Endothelial cell of umbilical vein (primary cell): ENCODE measurements at regions not wholly inside any gene's neighbourhood (a gene's known extent, or its start where the extent isn't known, plus 50 kb on each side); places are given as distances from the start of the nearest gene placed in this dataset.

Experiments used
- BruUV-seq: library from RNA; stranded (reverse); fragments of 400-500 nt; replicated peaks from 2 replicates; lab custom pipeline; 2021; lab: Mats Ljungman, UMichigan
- CTCF ChIA-PET: fragments of 300-600, 350-600 bp; sonication (Branson Sonifier 250); formaldehyde crosslinking; loops from one replicate; lab custom pipeline; 2021; ENCODE audit warnings: antibody characterized with exemption, inconsistent platforms; lab: Charles Lee
- POLR2A ChIA-PET: fragments of 300-600, 350-600 bp; sonication (Branson Sonifier 250); formaldehyde crosslinking; loops from one replicate; lab custom pipeline; 2021; ENCODE audit warnings: antibody characterized with exemption, inconsistent platforms; lab: Charles Lee
- DNase-seq: peaks from one replicate; pipeline ENCODE4 v3.0.0-alpha.2; 2011; ENCODE audit warnings: low read depth, low spot score
- FAIRE-seq: peaks from 2 replicates; lab custom pipeline; 2011; peaks lifted over from hg19 to GRCh38; lab: Jason Lieb, UNC
- H2AFZ ChIP-seq: 2 replicates; pipeline ENCODE4 v1.6.0; 2012; ENCODE audit warnings: low read depth, low read length, control low read depth, inconsistent platforms
- H3K27ac ChIP-seq: 2 replicates; pipeline ENCODE4 v1.5.1; 2011; ENCODE audit warnings: low read depth, mild to moderate bottlenecking, control low read depth, low read length, moderate library complexity; ENCODE audit not compliant: insufficient read depth
- H3K27me3 ChIP-seq, 2 experiments: 2 replicates each; pipeline versions ENCODE4 v1.6.0 to v1.6.1; 2011; ENCODE audit warnings: low read length in 2 of 2, mixed read lengths in 1 of 2; ENCODE audit not compliant: control insufficient read depth in 2 of 2, insufficient read depth in 2 of 2
- H3K36me3 ChIP-seq, 2 experiments: 2 replicates in 1 of 2; 3 replicates in 1 of 2; pipeline ENCODE4 v1.5.1; 2011; ENCODE audit warnings: low read length in 2 of 2, mild to moderate bottlenecking in 1 of 2, moderate library complexity in 1 of 2; ENCODE audit not compliant: control insufficient read depth in 2 of 2, insufficient read depth in 2 of 2; ENCODE audit errors: extremely low read depth in 1 of 2
- H3K4me1 ChIP-seq: 3 replicates; pipeline ENCODE4 v1.5.1; 2011; ENCODE audit warnings: mild to moderate bottlenecking, low read length; ENCODE audit not compliant: control insufficient read depth, insufficient read depth; ENCODE audit errors: extremely low read depth
- H3K4me2 ChIP-seq: 2 replicates; pipeline ENCODE4 v1.6.1; 2011; ENCODE audit warnings: low read length, control low read depth, mixed read lengths; ENCODE audit not compliant: insufficient read depth
- H3K4me3 ChIP-seq, 3 experiments: fragments of 200-600 bp in 1 of 3; sonication (generic), shearing (Covaris generic) in 1 of 3; replicated peaks in 1 of 3; 2 replicates each; pipeline ENCODE4 v1.5.1; 2011 to 2016; ENCODE audit warnings: control low read depth in 3 of 3, low read length in 3 of 3, mild to moderate bottlenecking in 2 of 3, inconsistent platforms in 1 of 3, low read depth in 1 of 3, moderate library complexity in 1 of 3; ENCODE audit not compliant: insufficient read depth in 1 of 3
- H3K79me2 ChIP-seq: 2 replicates; pipeline ENCODE4 v1.6.0; 2012; ENCODE audit warnings: low read length, inconsistent platforms; ENCODE audit not compliant: control insufficient read depth, insufficient read depth
- H3K9ac ChIP-seq: replicated peaks from 2 replicates; pipeline ENCODE3; 2011; ENCODE audit warnings: low read length, control low read depth; ENCODE audit not compliant: insufficient read depth; ENCODE audit errors: extremely low read depth
- H3K9me1 ChIP-seq: replicated peaks from 3 replicates; pipeline ENCODE4 v1.6.0; 2011; ENCODE audit warnings: mild to moderate bottlenecking, low read length; ENCODE audit not compliant: control insufficient read depth, insufficient read depth; ENCODE audit errors: extremely low read depth
- H3K9me3 ChIP-seq: replicated peaks from 2 replicates; pipeline ENCODE4 v1.5.1; 2012; ENCODE audit warnings: low read length, inconsistent platforms; ENCODE audit not compliant: control insufficient read depth, insufficient read depth
- H4K20me1 ChIP-seq: replicated peaks from 2 replicates; pipeline ENCODE3; 2011; ENCODE audit warnings: mild to moderate bottlenecking, low read length; ENCODE audit not compliant: control insufficient read depth, insufficient read depth; ENCODE audit errors: extremely low read depth
- EZH2 ChIP-seq: IDR thresholded peaks from 2 replicates; pipeline ENCODE4 v1.6.1; 2012; ENCODE audit warnings: borderline replicate concordance, low read depth, mild to moderate bottlenecking, moderate library complexity, low read length, inconsistent platforms; ENCODE audit not compliant: severe bottlenecking
- FOS ChIP-seq: IDR thresholded peaks from 2 replicates; pipeline ENCODE4 v1.6.1; 2011; ENCODE audit warnings: mild to moderate bottlenecking, low read length, moderate library complexity, borderline replicate concordance; ENCODE audit not compliant: insufficient read depth
- GATA2 ChIP-seq: IDR thresholded peaks from 2 replicates; pipeline ENCODE4 v1.7.0; 2011; ENCODE audit warnings: low read depth, mild to moderate bottlenecking, moderate library complexity, mixed read lengths, low read length; ENCODE audit not compliant: insufficient read length, insufficient read depth
- JUN ChIP-seq: IDR thresholded peaks from 2 replicates; pipeline ENCODE4 v1.6.1; 2011; ENCODE audit warnings: borderline replicate concordance, low read depth; ENCODE audit not compliant: insufficient read length, insufficient read depth
- MYC ChIP-seq: IDR thresholded peaks from one replicate; pipeline ENCODE4 v1.6.1; 2011; ENCODE audit warnings: mild to moderate bottlenecking, low read depth, low read length
- POLR2A ChIP-seq: IDR thresholded peaks from 2 replicates; pipeline ENCODE4 v1.6.1; 2012; ENCODE audit warnings: low read depth, mild to moderate bottlenecking, control low read depth, low read length
- POLR2AphosphoS5 ChIP-seq: IDR thresholded peaks from 2 replicates; pipeline ENCODE4 v1.6.1; 2012; ENCODE audit warnings: low read depth, mild to moderate bottlenecking, control low read depth, low read length, moderate library complexity; ENCODE audit not compliant: insufficient read depth
- dilution Hi-C: fragments of 300-500 bp; cut with MboI; formaldehyde crosslinking; loops from one replicate; pipeline ENCODE4 v1.15.0; 2019; ENCODE audit warnings: low sequenced_read_pairs; ENCODE audit not compliant: extremely low pct_ligation_motif_present
- intact Hi-C: fragments of 100-400 bp; cut with micrococcal nuclease; formaldehyde crosslinking; loops from one replicate; pipeline ENCODE4 v1.10.0; 2022
- TF ChIP-seq, protein P1 (sequence below): IDR thresholded peaks from 2 replicates; pipeline ENCODE4 v1.6.1; 2011; ENCODE audit not compliant: insufficient read depth, insufficient read length
- TF ChIP-seq, protein P2 (sequence below), 2 donors: IDR thresholded peaks; 1 replicate in 1 of 2; 2 replicates in 1 of 2; pipeline ENCODE4 v1.5.1; 2011; ENCODE audit warnings: low read length in 2 of 2, mild to moderate bottlenecking in 2 of 2, moderate library complexity in 2 of 2, control low read depth in 1 of 2, inconsistent platforms in 1 of 2, low read depth in 1 of 2; ENCODE audit not compliant: insufficient read depth in 1 of 2; ENCODE audit errors: extremely low read depth in 1 of 2

DNA sequence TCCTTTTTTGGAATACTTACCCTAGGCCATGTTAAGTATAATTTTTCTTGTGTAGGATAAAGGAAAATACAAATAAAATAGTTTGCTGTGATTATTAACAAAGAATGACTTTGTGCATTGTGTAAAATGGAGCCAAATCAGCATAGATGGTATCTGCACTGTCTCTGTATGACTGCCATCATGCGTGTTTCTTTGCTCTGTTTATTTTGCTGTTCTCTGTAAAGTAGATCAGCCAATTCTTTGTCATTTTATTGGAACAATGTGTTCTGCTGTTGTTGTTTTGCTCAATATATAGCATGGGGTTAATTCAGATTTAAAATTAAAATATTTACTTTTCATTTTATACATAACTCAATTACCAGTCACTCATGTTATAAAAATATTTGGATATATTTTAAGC lies 181.3 kb upstream of the UBE2E3 start:
- POLR2A ChIA-PET: no interaction called here
- no peak for TF ChIP-seq POLR2AphosphoS5
- TF ChIP-seq, protein P1, sequence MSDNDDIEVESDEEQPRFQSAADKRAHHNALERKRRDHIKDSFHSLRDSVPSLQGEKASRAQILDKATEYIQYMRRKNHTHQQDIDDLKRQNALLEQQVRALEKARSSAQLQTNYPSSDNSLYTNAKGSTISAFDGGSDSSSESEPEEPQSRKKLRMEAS: no peak
- TF ChIP-seq MYC: no peak
- TF ChIP-seq, protein P2, sequence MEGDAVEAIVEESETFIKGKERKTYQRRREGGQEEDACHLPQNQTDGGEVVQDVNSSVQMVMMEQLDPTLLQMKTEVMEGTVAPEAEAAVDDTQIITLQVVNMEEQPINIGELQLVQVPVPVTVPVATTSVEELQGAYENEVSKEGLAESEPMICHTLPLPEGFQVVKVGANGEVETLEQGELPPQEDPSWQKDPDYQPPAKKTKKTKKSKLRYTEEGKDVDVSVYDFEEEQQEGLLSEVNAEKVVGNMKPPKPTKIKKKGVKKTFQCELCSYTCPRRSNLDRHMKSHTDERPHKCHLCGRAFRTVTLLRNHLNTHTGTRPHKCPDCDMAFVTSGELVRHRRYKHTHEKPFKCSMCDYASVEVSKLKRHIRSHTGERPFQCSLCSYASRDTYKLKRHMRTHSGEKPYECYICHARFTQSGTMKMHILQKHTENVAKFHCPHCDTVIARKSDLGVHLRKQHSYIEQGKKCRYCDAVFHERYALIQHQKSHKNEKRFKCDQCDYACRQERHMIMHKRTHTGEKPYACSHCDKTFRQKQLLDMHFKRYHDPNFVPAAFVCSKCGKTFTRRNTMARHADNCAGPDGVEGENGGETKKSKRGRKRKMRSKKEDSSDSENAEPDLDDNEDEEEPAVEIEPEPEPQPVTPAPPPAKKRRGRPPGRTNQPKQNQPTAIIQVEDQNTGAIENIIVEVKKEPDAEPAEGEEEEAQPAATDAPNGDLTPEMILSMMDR (IDR thresholded peaks at IDR 0.05; ENCODE audit: extremely low read depth in 1 of 2, insufficient read depth in 1 of 2, low read depth in 1 of 2, low read length in 2 of 2): no peak
- TF ChIP-seq EZH2: no peak
- no peak for TF ChIP-seq FOS
- no peak for TF ChIP-seq POLR2A
- no peak for TF ChIP-seq JUN
- no peak for TF ChIP-seq GATA2
- CTCF ChIA-PET: no interaction called here
- H3K4me3 ChIP-seq: no peak overlapping the region
- H3K9me3 ChIP-seq: no peaks in the 10 kb centered on the region
- dilution Hi-C loops: no loop called here
- no peaks in the 10 kb centered on the region for H3K9me1 ChIP-seq
- no peaks in the 10 kb centered on the region for H3K27me3 ChIP-seq
- H3K4me1 ChIP-seq: no peaks in the 10 kb centered on the region
- no peaks in the 10 kb centered on the region for H3K79me2 ChIP-seq
- H3K27ac ChIP-seq: no peak overlapping the region
- H3K36me3 ChIP-seq: no peaks in the 10 kb centered on the region
- no peaks in the 10 kb centered on the region for H4K20me1 ChIP-seq
- no peak for FAIRE-seq
- H2AFZ ChIP-seq: no peak overlapping the region
- intact Hi-C loops: no loop called here
- BruUV-seq: no TSS peak
- no peak overlapping the region for H3K4me2 ChIP-seq
- H3K9ac ChIP-seq: no peak overlapping the region
- no peak for DNase-seq
